NCI-H1417 treated with DMSO at 0.1 percent for 48 hours (cell line): ENCODE measurements at regions not wholly inside any gene's neighbourhood (a gene's known extent, or its start where the extent isn't known, plus 50 kb on each side); places are given as distances from the start of the nearest gene placed in this dataset.
"Not testable (repeated sequence)": the region's sequence is repeated elsewhere in the genome, so short reads cannot be mapped to it uniquely, and the experiment has no call there.

Experiments
- DNase-seq: peaks from one replicate; lab custom pipeline; 2025; lab: John Stamatoyannopoulos, UW

- DNase-seq = no peak
Observed at GRCh38 chr4:126136922-126137781, 822.4 kb downstream of the FAT4 start.

DNA sequence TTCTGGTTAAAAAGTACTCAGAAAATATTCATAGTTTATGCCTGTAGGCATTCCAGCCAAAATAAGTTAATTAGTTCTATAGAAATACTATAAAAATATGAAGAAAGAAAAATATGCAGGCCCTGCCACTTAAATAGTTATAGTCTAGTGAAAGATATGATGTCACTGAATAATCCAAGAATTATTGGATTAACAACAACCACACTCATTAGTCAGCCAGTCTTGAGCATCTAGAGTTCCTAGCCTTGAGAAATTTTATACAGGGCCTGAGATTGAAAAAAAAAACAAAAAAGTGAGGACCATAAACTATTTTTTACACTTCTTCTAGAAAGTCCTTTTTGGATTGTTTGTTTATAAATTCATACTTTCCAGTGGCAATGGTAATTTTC, 823.0 kb downstream of the FAT4 start:
- no peak for DNase-seq

DNA sequence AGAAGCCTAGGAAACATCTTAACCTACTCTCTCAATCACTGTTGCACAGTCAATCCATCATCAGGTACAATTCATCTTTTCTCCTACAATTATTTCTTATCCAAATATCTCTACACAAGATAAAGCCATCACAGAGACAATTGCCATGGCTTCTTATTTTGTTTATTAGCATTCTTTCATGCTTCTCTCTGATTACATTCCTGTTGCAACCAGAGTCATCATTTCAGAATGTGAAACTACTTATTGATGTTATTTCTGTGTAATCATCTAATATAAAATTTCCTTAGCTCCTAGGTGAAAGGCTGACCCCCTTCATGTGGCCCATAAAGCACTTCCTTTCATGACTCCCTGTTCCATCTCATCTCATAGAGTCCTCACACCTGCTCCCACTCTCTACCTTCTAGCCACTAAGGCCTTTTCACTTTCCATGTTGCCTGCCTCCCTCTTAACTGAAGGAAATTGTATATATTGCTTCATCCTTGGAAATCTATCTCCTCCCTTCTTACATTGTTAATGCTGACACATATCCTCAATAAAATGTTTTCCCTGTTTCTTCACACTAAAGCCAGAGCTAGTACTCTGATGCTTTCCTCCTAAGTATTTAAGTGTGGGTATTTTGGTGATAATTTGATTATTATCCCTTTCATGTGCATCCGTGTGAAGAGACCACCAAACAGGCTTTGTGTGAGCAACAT, 829.9 kb downstream of the FAT4 start:
- DNase-seq = no peak

DNA sequence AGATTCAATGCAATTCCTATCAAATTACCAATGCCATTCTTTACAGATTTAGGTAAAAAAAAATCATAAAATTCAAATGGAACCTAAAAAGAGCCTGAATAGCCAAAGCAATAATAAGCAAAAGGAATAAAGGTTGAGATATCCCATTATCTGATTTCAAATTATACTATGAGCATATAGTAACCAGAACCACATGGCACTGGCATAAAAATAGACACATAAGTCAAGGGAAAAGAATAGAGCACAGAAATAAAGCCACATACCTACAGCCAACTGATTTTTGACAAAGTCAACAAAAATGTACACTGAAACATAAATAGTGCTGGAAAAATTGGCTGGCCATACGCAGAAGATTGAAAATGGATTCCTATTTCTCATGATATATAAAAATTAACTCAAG, 853.7 kb downstream of the FAT4 start:
- no peak for DNase-seq

DNA sequence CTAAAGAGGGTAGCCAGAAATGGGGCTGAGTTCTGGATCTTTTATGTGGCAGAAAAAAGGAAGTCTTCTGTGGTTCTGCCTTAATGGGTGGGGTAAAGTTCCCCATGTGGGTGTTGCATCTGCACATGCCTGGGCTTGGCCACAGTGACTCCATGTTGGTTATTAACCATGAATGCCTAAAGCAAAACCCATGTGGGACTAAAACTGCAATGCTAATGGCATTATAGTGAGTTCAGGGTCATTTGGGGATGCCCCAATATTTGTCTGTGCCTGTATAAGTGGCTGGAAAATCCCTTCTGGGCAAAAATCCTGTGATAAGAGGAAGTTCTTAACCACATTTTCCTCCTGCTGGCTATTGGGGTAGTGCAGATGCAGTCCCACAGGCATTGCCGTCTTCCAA, 857.4 kb downstream of the FAT4 start:
- no peak for DNase-seq

GRCh38 chr4:126174627-126175026, 859.9 kb downstream of the FAT4 start:
- no peak for DNase-seq

DNA sequence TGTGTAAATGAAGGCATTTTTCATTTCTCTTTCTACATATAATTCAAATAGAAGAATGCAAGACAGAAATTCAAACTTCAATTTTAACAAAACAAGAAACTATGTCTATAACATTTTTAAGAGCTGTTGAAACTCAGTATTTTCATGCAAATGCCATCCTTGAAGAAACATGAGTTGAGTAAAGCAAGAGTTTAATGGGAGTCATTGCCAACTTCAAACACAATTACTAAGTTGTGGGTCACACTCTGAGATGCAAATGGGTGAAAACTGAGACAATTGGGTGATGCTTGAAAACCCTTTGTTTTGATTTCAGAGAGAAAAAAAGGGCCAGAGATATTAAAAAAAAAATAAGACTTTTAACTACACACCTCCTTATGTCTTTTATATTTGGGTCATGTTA, 865.9 kb downstream of the FAT4 start:
- no peak for DNase-seq

DNA sequence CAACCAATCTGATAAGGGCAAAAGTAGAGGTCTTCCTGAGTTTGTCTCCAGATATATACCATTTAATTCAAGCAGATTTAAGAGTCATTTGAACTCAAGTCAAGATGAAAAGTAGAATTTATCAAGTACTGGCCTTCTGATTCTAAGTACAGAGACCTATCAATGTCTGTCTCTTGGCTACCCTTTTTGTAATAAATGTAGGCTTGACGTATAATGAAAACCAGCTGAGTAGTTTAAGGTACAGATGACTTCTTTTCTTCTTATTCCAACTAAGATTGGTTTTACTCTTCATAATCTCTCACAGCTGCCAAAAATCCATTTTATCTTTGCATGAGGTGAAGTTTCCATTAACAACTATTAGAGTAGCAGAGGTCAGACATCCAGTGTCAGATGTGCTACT, 867.6 kb downstream of the FAT4 start:
- DNase-seq = no peak

DNA sequence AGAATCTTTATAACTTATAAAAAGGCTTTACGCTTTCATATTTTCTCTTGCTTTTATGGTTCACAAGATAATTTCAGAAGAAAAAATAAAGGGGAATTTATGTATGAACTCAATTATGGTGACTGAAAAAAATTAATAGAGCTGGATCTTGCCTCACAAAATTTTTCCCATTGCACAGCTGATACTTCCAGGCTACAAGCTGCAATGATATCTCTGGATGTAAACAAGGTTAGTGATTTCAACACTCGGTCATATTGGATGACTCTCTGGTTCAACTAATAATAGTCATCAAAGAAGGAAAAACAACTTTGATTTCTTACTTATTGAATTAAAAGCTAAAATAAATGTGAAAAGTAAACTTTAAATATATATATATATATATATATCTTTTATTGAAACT, 868.0 kb downstream of the FAT4 start:
- DNase-seq = no peak

GRCh38 chr4:126183206-126183605, 868.5 kb downstream of the FAT4 start:
- DNase-seq = no peak

DNA sequence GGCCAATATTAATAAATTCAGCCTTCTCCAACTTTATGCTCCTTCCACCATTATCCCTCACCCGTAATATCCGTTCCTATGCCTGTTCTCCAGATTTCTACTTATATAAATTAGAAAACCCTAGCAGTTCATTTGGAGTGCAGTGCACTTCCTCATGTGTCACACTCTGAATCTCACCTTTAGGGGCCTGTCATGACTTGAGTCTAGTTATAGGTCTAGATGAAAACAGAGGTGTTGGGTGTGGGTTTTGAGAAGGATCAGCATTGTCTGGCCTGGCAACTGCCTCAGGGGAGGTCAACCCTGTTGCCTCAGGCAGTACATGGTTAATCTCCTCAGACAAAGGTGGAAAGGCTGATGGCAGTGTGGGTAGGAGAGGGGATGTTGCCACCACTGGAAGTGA, 876.8 kb downstream of the FAT4 start:
- no peak for DNase-seq

DNA sequence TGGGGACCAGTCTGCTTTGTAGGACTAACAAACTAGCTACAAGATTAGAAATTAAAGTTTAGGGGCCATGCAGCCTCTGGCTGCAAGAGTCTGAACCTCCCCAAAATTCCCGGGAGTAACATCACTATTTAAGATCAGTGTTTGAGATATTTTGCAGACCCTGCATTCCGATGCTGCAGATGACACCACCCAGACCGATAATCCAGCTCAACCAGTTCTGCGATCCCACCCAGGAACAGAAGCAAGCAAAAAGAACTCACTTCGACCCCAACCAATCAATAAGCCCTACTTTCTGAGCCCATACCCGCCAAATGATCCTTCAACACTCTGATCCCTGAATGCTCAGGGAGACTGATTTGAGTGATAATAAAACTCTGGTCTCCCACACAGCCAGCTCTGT, 877.8 kb downstream of the FAT4 start:
- DNase-seq = no peak

GRCh38 chr4:126201251-126202138, 886.7 kb downstream of the FAT4 start:
- not testable (repeated sequence) for DNase-seq

- DNase-seq = no peak
Observed at GRCh38 chr4:126202226-126202625, 887.5 kb downstream of the FAT4 start.

- DNase-seq = no peak
Observed at GRCh38 chr4:126207910-126208309, 893.2 kb downstream of the FAT4 start.

- DNase-seq = no peak
Observed at GRCh38 chr4:126209147-126209546, 894.4 kb downstream of the FAT4 start.

DNA sequence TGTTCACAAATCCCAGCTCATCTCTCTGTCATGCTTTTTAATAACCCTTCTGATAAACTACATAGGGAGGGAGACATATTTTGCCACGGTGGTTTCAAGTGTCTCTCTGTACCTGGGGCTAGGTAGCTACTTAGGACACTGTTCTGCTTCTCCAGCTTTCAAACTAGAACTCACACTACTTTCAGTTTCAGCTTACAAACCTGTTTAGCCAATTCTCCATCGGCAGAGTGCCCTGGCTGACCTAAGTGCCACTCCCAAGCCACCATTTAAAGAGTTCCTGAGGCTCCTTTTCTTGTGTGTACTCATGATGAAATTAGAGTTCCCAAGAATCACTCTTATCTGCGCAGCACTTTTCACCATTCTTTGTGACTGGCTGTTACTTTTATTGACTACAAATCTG, 899.2 kb downstream of the FAT4 start:
- DNase-seq = no peak

DNA sequence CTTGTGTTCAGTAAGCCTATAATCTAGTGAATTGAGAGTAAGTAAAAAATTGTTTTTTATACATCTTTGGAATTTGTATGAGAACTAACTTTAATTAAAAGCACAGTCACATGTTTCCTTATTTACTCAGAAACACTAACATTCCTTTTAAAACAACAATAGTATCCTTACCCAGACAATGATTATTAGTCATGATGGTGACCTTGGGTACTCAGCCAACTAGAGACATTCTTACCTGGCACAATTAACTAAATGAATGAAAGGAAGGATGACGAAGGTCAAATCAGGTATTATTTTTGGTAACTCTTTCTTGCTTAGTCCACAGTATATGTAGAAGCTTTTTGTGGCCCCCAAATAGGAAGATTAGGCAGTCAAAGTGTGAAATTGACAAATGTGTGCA, 901.0 kb downstream of the FAT4 start:
- DNase-seq = no peak

GRCh38 chr4:126216611-126217010, 901.9 kb downstream of the FAT4 start:
- no peak for DNase-seq

GRCh38 chr4:126221282-126221681, 906.5 kb downstream of the FAT4 start:
- DNase-seq = no peak

- no peak for DNase-seq
Observed at GRCh38 chr4:126221717-126222340, 907.1 kb downstream of the FAT4 start.

- no peak for DNase-seq
Observed at GRCh38 chr4:126223784-126224407, 909.1 kb downstream of the FAT4 start.
